SK-N-SH treated with all-trans-retinoic acid at 6 μM for 48 hours (cell line): ENCODE measurements at regions not wholly inside any gene's neighbourhood (a gene's known extent, or its start where the extent isn't known, plus 50 kb on each side); places are given as distances from the start of the nearest gene placed in this dataset.

Source experiments
- RARB ChIP-seq: fragments of 250-450 bp; sonication (Bioruptor Pico); IDR thresholded peaks from 2 replicates; pipeline ENCODE4 v1.8.0; 2021; ENCODE audit warnings: mild to moderate bottlenecking, moderate library complexity
- ZC3H10 ChIP-seq: fragments of 250-450 bp; sonication (Bioruptor Pico); IDR thresholded peaks from 2 replicates; pipeline ENCODE4 v1.5.1; 2021; ENCODE audit warnings: mild to moderate bottlenecking, moderate library complexity
- ZFP30 ChIP-seq: fragments of 450-650 bp; formaldehyde crosslinking; IDR thresholded peaks from 2 replicates; pipeline ENCODE4 v1.5.0; 2022; ENCODE audit warnings: mild to moderate bottlenecking, moderate library complexity
- ZNF70 ChIP-seq: fragments of 450-650 bp; formaldehyde crosslinking; IDR thresholded peaks from 2 replicates; pipeline ENCODE4 v1.5.0; 2020; ENCODE audit warnings: mild to moderate bottlenecking, moderate library complexity

GRCh38 chr4:101711590-101712260, 78.8 kb upstream of the BANK1 start:
- TF ChIP-seq ZNF70 (CRISPR knock-in tag) (no peak), RARB (CRISPR knock-in tag) (no peak), ZC3H10 (no peak), ZFP30 (CRISPR knock-in tag) (no peak)
